Mesenchymal stem cell (in vitro differentiated cells and primary cell): ENCODE measurements at regions not wholly inside any gene's neighbourhood (a gene's known extent, or its start where the extent isn't known, plus 50 kb on each side); places are given as distances from the start of the nearest gene placed in this dataset.

ENCODE experiments used
- DNase-seq: peaks from one replicate; pipeline ENCODE4 v3.0.0-alpha.2; 2013
- H2AFZ ChIP-seq: one replicate; pipeline ENCODE4 v1.6.1; 2013; ENCODE audit warnings: low read depth, mild to moderate bottlenecking, control low read depth, inconsistent platforms, low read length, moderate library complexity
- H2AK5ac ChIP-seq: 2 replicates; pipeline ENCODE4 v1.6.1; 2013; ENCODE audit warnings: low read length, moderate library complexity, mild to moderate bottlenecking, inconsistent platforms; ENCODE audit not compliant: severe bottlenecking
- H2BK120ac ChIP-seq: one replicate; pipeline ENCODE4 v1.6.1; 2013; ENCODE audit warnings: low read depth, mild to moderate bottlenecking, inconsistent platforms, low read length, moderate library complexity
- H2BK12ac ChIP-seq, 2 experiments: one replicate each; pipeline ENCODE4 v1.6.1; 2013; ENCODE audit warnings: inconsistent platforms in 2 of 2, low read length in 2 of 2, mild to moderate bottlenecking in 2 of 2, moderate library complexity in 2 of 2, control low read depth in 1 of 2
- H2BK15ac ChIP-seq: one replicate; pipeline ENCODE4 v1.6.1; 2013; ENCODE audit warnings: mild to moderate bottlenecking, low read depth, inconsistent platforms; ENCODE audit not compliant: poor library complexity, severe bottlenecking
- H2BK5ac ChIP-seq: 2 replicates; pipeline ENCODE4 v1.6.1; 2013; ENCODE audit warnings: low read depth, mild to moderate bottlenecking, low read length, control low read depth, inconsistent platforms; ENCODE audit not compliant: poor library complexity, severe bottlenecking
- H3K14ac ChIP-seq, 2 experiments: one replicate each; pipeline ENCODE4 v1.6.1; 2013; ENCODE audit warnings: inconsistent platforms in 2 of 2, low read length in 2 of 2, control low read depth in 1 of 2, mild to moderate bottlenecking in 1 of 2, moderate library complexity in 1 of 2
- H3K18ac ChIP-seq, 2 experiments: one replicate each; pipeline ENCODE4 v1.6.1; 2013; ENCODE audit warnings: inconsistent platforms in 2 of 2, low read length in 2 of 2, control low read depth in 1 of 2, low read depth in 1 of 2, mild to moderate bottlenecking in 1 of 2
- H3K23ac ChIP-seq, 2 experiments: one replicate each; pipeline ENCODE4 v1.6.1; 2013; ENCODE audit warnings: inconsistent platforms in 2 of 2, low read length in 2 of 2, mild to moderate bottlenecking in 2 of 2, moderate library complexity in 2 of 2, control low read depth in 1 of 2
- H3K27ac ChIP-seq: 2 replicates; pipeline ENCODE4 v1.5.1; 2013; ENCODE audit warnings: mild to moderate bottlenecking, moderate library complexity, low read length, control low read depth, inconsistent platforms; ENCODE audit not compliant: poor library complexity, severe bottlenecking
- H3K27me3 ChIP-seq, 2 experiments: 2 replicates each; pipeline versions ENCODE4 v1.6.1 to v1.7.0; 2013; ENCODE audit warnings: low read length in 2 of 2, mild to moderate bottlenecking in 2 of 2, moderate library complexity in 2 of 2, control low read depth in 1 of 2, inconsistent platforms in 1 of 2; ENCODE audit not compliant: control insufficient read depth in 1 of 2, insufficient read depth in 1 of 2
- H3K36me3 ChIP-seq, 2 experiments: 2 replicates each; pipeline versions ENCODE4 v1.6.1 to v1.7.0; 2013; ENCODE audit warnings: low read length in 2 of 2, control low read depth in 1 of 2, inconsistent platforms in 1 of 2, low read depth in 1 of 2, mild to moderate bottlenecking in 1 of 2; ENCODE audit not compliant: insufficient read depth in 2 of 2, control insufficient read depth in 1 of 2
- H3K4ac ChIP-seq, 2 experiments: one replicate each; pipeline ENCODE4 v1.6.1; 2013; ENCODE audit warnings: inconsistent platforms in 2 of 2, low read length in 2 of 2, mild to moderate bottlenecking in 2 of 2, moderate library complexity in 2 of 2, control low read depth in 1 of 2, low read depth in 1 of 2
- H3K4me1 ChIP-seq: 2 replicates; pipeline ENCODE4 v1.6.1; 2013; ENCODE audit warnings: low read depth, low read length, control low read depth; ENCODE audit not compliant: control insufficient read depth, insufficient read depth
- H3K4me2 ChIP-seq: 2 replicates; pipeline ENCODE4 v1.6.1; 2013; ENCODE audit warnings: low read length, mild to moderate bottlenecking, inconsistent platforms; ENCODE audit not compliant: poor library complexity, severe bottlenecking
- H3K4me3 ChIP-seq, 2 experiments: 2 replicates each; pipeline versions ENCODE4 v1.5.1 to v1.7.0; 2013; ENCODE audit warnings: low read length in 2 of 2, mild to moderate bottlenecking in 2 of 2, control low read depth in 1 of 2, low read depth in 1 of 2; ENCODE audit not compliant: insufficient read depth in 1 of 2
- H3K79me1 ChIP-seq: replicated peaks from 2 replicates; pipeline ENCODE4 v1.6.1; 2013; ENCODE audit warnings: mild to moderate bottlenecking, control low read depth, low read length, inconsistent platforms; ENCODE audit not compliant: poor library complexity, severe bottlenecking
- H3K9ac ChIP-seq: 2 replicates; pipeline ENCODE4 v1.7.0; 2013; ENCODE audit warnings: mild to moderate bottlenecking, low read length, moderate library complexity
- H3K9me3 ChIP-seq: 2 replicates; pipeline ENCODE4 v1.7.0; 2013; ENCODE audit warnings: mild to moderate bottlenecking, low read length; ENCODE audit not compliant: control insufficient read depth
- H4K8ac ChIP-seq: one replicate; pipeline ENCODE4 v1.6.1; 2013; ENCODE audit warnings: inconsistent platforms, mild to moderate bottlenecking, low read length, moderate library complexity
- H4K91ac ChIP-seq: one replicate; pipeline ENCODE4 v1.6.1; 2013; ENCODE audit warnings: mild to moderate bottlenecking, low read length, inconsistent platforms
- WGBS: methylation state at CpG from one replicate; pipeline ENCODE4 v1.1.7; 2013; ENCODE audit warnings: mixed read lengths; 5-methylcytosine and 5-hydroxymethylcytosine counted together

DNA sequence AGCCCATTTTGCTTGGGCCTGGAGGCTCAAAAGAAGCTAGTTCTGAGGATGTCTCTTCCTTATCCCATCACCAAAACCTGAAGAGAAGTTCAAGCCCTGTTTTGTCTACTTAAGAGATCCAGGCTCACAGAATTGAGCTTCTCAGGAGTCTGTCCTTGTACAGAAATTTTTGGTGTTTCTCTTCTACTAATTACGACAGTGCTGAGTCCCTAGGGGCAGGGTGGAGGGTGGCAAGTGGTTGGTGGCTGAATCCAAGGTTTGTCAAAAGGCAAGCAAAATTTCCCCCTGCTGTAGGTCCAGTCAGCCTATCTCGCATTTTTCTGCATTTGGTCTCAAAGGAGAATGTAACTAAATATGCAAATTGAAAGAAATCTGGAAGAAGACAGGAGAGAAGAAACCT is 377.9 kb downstream of the SMARCA1 start:
- no peak overlapping the region for H3K4me2 ChIP-seq
- no peaks in the 10 kb centered on the region for H3K27me3 ChIP-seq
- no peaks in the 10 kb centered on the region for H3K9me3 ChIP-seq
- no peak overlapping the region for H3K9ac ChIP-seq
- H2AFZ ChIP-seq, result no peak overlapping the region
- H3K4me1 ChIP-seq, result no peaks in the 10 kb centered on the region
- H2BK120ac ChIP-seq, result no peak overlapping the region
- H3K27ac ChIP-seq, result no peak overlapping the region
- 87% methylated on average over 2 of the region's 2 CpGs for WGBS
- no peak overlapping the region for H3K14ac ChIP-seq
- no peak overlapping the region for H2AK5ac ChIP-seq
- H3K18ac ChIP-seq, result no peak overlapping the region
- H2BK15ac ChIP-seq, result no peak overlapping the region
- H2BK5ac ChIP-seq, result no peak overlapping the region
- H3K23ac ChIP-seq, result no peak overlapping the region
- H4K91ac ChIP-seq, result no peak overlapping the region
- H2BK12ac ChIP-seq, result no peak overlapping the region
- no peaks in the 10 kb centered on the region for H3K79me1 ChIP-seq
- H3K36me3 ChIP-seq, result no peaks in the 10 kb centered on the region
- H3K4me3 ChIP-seq, result no peak overlapping the region
- H4K8ac ChIP-seq, result no peak overlapping the region
- no peak for DNase-seq
- no peak overlapping the region for H3K4ac ChIP-seq

DNA sequence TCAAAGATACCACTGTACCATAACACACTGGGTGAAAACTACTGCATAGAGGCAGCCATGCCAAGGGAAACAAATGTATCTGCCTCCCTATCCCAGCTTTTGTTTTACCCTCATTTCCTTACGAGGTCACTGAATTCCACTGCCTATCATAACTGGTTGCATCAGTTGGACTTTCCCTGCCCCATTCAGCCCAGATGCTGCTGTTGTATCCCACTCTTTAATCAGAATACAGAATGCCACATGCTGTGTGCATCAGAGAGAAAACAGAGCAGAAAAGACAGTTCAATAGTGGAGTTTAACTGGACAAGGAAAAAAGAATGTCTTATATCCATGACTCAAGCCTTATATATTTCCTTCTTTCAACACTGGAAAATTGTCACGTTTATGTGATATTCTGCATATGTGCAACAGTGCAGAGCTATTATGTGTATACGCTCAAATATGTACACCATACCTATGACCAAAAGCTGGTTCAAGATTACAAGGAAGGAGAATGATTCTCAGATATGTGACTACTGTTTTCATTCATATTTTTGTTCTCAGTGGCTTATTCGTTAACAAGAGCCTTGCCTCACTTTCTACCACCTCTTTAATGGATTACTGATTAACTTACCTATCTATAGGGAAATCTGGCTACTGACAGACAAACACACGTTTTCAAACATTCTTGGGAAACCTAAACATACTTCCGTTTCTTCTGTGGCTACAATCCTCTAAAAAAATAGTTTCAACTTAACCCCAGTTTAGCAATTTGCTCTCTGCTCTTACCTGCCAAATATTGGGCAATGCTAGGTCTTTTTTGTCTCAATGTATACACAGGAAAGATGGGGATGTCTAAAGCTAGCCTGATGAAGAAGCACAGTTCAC is 378.9 kb downstream of the SMARCA1 start:
- Histone ChIP-seq H2BK5ac (no peak overlapping the region), H3K4me1 (no peaks in the 10 kb centered on the region), H2BK12ac (no peak overlapping the region), H3K9ac (no peak overlapping the region), H3K79me1 (no peaks in the 10 kb centered on the region), H4K91ac (no peak overlapping the region), H3K23ac (no peak overlapping the region), H2BK120ac (no peak overlapping the region), H3K4me3 (no peak overlapping the region), H3K36me3 (no peaks in the 10 kb centered on the region), H2AFZ (no peak overlapping the region), H3K4me2 (no peak overlapping the region), H2AK5ac (no peak overlapping the region), H3K27ac (peak overlapping the region; percentile 51), H2BK15ac (no peak overlapping the region), H3K4ac (no peak overlapping the region), H3K14ac (no peak overlapping the region), H3K9me3 (no peaks in the 10 kb centered on the region), H3K18ac (no peak overlapping the region), H3K27me3 (no peaks in the 10 kb centered on the region), H4K8ac (no peak overlapping the region)
- peak; percentile 0 for DNase-seq
- 71% methylated on average over 4 of the region's 6 CpGs for WGBS

GRCh38 chrX:129139837-129140598 is 383.3 kb downstream of the SMARCA1 start:
- Histone ChIP-seq H2AK5ac (no peak overlapping the region), H3K18ac (no peak overlapping the region), H3K9me3 (no peaks in the 10 kb centered on the region), H2BK12ac (no peak overlapping the region), H3K4me1 (no peaks in the 10 kb centered on the region), H3K23ac (no peak overlapping the region), H3K27ac (no peak overlapping the region), H2BK120ac (no peak overlapping the region), H3K27me3 (no peaks in the 10 kb centered on the region), H2BK15ac (no peak overlapping the region), H3K4ac (no peak overlapping the region), H2AFZ (no peak overlapping the region), H4K8ac (no peak overlapping the region), H3K14ac (no peak overlapping the region), H3K9ac (no peak overlapping the region), H3K79me1 (no peaks in the 10 kb centered on the region), H4K91ac (no peak overlapping the region), H3K4me3 (no peak overlapping the region), H3K4me2 (no peak overlapping the region), H2BK5ac (no peak overlapping the region), H3K36me3 (no peaks in the 10 kb centered on the region)
- no peak for DNase-seq

- Histone ChIP-seq H2BK120ac (no peak overlapping the region), H3K14ac (no peak overlapping the region), H3K4me1 (no peaks in the 10 kb centered on the region), H2AK5ac (no peak overlapping the region), H3K9ac (no peak overlapping the region), H3K18ac (no peak overlapping the region), H2BK12ac (no peak overlapping the region), H3K27ac (no peak overlapping the region), H3K4me2 (no peak overlapping the region), H2BK15ac (no peak overlapping the region), H3K27me3 (no peaks in the 10 kb centered on the region), H3K23ac (no peak overlapping the region), H3K36me3 (no peaks in the 10 kb centered on the region), H3K4me3 (no peak overlapping the region), H3K79me1 (no peaks in the 10 kb centered on the region), H4K8ac (no peak overlapping the region), H4K91ac (no peak overlapping the region), H3K4ac (no peak overlapping the region), H2AFZ (no peak overlapping the region), H2BK5ac (no peak overlapping the region), H3K9me3 (no peaks in the 10 kb centered on the region)
- no peak for DNase-seq
- WGBS, result 85% methylated on average over 5 of the region's 6 CpGs
These were observed 398.0 kb downstream of the SMARCA1 start for GRCh38 chrX:129125122-129125914.
